ENCODE measurements at regions not wholly inside any gene's neighbourhood (a gene's known extent, or its start where the extent isn't known, plus 50 kb on each side); places are given as distances from the start of the nearest gene placed in this dataset.

- DNase-seq (ENCODE audit: low spot score) = no peak
Observed at GRCh38 chr6:90435207-90435899, 138.7 kb upstream of the BACH2 start.

- no peak for DNase-seq (ENCODE audit: low spot score)
Observed at GRCh38 chr6:90434094-90434493, 137.5 kb upstream of the BACH2 start.

- DNase-seq (ENCODE audit: low spot score) = no peak
Observed at GRCh38 chr6:90432937-90433336, 136.3 kb upstream of the BACH2 start.

- no peak for DNase-seq (ENCODE audit: low spot score)
Observed at GRCh38 chr6:90432041-90432775, 135.6 kb upstream of the BACH2 start.

- no peak for DNase-seq (ENCODE audit: low spot score)
Observed at GRCh38 chr6:90431576-90431975, 134.9 kb upstream of the BACH2 start.

- no peak for DNase-seq (ENCODE audit: low spot score)
Observed at GRCh38 chr6:90429713-90430112, 133.1 kb upstream of the BACH2 start.

- no peak for DNase-seq (ENCODE audit: low spot score)
Observed at GRCh38 chr6:90428514-90428913, 131.9 kb upstream of the BACH2 start.

- DNase-seq (ENCODE audit: low spot score) = no peak
Observed at GRCh38 chr6:90425161-90425641, 128.6 kb upstream of the BACH2 start.

GRCh38 chr6:90424580-90424979 lies 127.9 kb upstream of the BACH2 start:
- no peak for DNase-seq (ENCODE audit: low spot score)

GRCh38 chr6:90421666-90422065 lies 125.0 kb upstream of the BACH2 start:
- DNase-seq (ENCODE audit: low spot score) = no peak

- no peak for DNase-seq (ENCODE audit: low spot score)
Observed at GRCh38 chr6:90420500-90420899, 123.9 kb upstream of the BACH2 start.

- DNase-seq (ENCODE audit: low spot score) = no peak
Observed at GRCh38 chr6:90417385-90417784, 120.7 kb upstream of the BACH2 start.

GRCh38 chr6:90416322-90416721 lies 119.7 kb upstream of the BACH2 start:
- no peak for DNase-seq (ENCODE audit: low spot score)

- no peak for DNase-seq (ENCODE audit: low spot score)
Observed at GRCh38 chr6:90415178-90415577, 118.5 kb upstream of the BACH2 start.

GRCh38 chr6:90414352-90414751 lies 117.7 kb upstream of the BACH2 start:
- DNase-seq (ENCODE audit: low spot score) = no peak

GRCh38 chr6:90413867-90414266 lies 117.2 kb upstream of the BACH2 start:
- DNase-seq (ENCODE audit: low spot score) = no peak

GRCh38 chr6:90413396-90413795 lies 116.8 kb upstream of the BACH2 start:
- DNase-seq (ENCODE audit: low spot score) = no peak

GRCh38 chr6:90412538-90413369 lies 116.1 kb upstream of the BACH2 start:
- no peak for DNase-seq (ENCODE audit: low spot score)

GRCh38 chr6:90411292-90411781 lies 114.7 kb upstream of the BACH2 start:
- DNase-seq (ENCODE audit: low spot score) = no peak

GRCh38 chr6:90409700-90410099 lies 113.1 kb upstream of the BACH2 start:
- no peak for DNase-seq (ENCODE audit: low spot score)

- no peak for DNase-seq (ENCODE audit: low spot score)
Observed at GRCh38 chr6:90406957-90407356, 110.3 kb upstream of the BACH2 start.

- DNase-seq (ENCODE audit: low spot score) = no peak
Observed at GRCh38 chr6:90406142-90406794, 109.6 kb upstream of the BACH2 start.

Measured in D341Med (cell line).